ENCODE measurements at regions not wholly inside any gene's neighbourhood (a gene's known extent, or its start where the extent isn't known, plus 50 kb on each side); places are given as distances from the start of the nearest gene placed in this dataset.
"Not testable (repeated sequence)": the region's sequence is repeated elsewhere in the genome, so short reads cannot be mapped to it uniquely, and the experiment has no call there.

DNA sequence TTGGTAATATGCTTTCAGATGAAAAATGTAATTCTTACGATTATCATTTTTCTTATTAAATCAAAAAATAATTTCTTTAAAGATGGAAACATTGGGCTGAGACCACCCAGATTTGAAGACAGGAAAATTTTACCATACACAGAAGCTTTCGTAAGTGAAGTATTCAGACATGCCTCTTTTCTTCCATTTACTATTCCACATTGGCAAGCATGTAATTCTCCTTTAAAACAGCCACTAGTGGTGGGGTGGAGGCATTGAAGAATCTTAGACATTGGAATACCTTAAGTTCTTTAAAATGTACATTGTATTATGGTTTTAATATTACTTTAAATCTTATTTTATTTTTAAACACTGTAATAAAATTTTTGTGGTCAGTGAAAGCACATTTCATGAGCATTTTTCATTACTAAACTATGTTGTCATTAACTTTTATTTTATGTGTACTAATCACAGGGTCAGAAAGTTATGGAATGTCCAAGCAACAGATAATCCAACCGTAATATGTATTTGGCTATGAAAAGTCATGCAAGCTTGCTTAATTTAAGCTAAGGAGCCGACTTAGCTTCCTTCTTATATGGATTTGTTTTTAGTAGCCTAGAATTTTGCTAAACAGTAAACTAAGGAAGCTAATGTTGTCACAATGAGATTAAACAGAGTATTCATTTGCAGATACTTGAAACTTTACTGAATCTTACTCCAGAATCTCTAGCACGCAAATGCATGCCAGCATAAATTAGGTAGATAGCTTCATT lies 97.4 kb upstream of the ALDH1A1 start:
- TF ChIP-seq, protein P1, sequence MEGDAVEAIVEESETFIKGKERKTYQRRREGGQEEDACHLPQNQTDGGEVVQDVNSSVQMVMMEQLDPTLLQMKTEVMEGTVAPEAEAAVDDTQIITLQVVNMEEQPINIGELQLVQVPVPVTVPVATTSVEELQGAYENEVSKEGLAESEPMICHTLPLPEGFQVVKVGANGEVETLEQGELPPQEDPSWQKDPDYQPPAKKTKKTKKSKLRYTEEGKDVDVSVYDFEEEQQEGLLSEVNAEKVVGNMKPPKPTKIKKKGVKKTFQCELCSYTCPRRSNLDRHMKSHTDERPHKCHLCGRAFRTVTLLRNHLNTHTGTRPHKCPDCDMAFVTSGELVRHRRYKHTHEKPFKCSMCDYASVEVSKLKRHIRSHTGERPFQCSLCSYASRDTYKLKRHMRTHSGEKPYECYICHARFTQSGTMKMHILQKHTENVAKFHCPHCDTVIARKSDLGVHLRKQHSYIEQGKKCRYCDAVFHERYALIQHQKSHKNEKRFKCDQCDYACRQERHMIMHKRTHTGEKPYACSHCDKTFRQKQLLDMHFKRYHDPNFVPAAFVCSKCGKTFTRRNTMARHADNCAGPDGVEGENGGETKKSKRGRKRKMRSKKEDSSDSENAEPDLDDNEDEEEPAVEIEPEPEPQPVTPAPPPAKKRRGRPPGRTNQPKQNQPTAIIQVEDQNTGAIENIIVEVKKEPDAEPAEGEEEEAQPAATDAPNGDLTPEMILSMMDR (IDR thresholded peaks at IDR 0.05; ENCODE audit: insufficient read depth, low read length, poor library complexity, severe bottlenecking), result no peak
- Histone ChIP-seq H3K4me3 (ENCODE audit: insufficient read depth, low read length, poor library complexity, severe bottlenecking) (no peak overlapping the region), H4K20me1 (ENCODE audit: low read depth, low read length) (no peaks in the 10 kb centered on the region), H3K27ac (ENCODE audit: low read depth, low read length) (no peak overlapping the region), H3F3A (ENCODE audit: insufficient read depth) (no peaks in the 10 kb centered on the region), H3K9me3 (ENCODE audit: insufficient read depth, low read length) (no peaks in the 10 kb centered on the region), H3K27me3 (ENCODE audit: low read length) (no peaks in the 10 kb centered on the region), H3K9me2 (replicated peaks; ENCODE audit: insufficient read depth, low read length) (no peaks in the 10 kb centered on the region), H3K9ac (ENCODE audit: low read length) (no peak overlapping the region), H3K79me2 (ENCODE audit: insufficient read depth, low read length) (no peaks in the 10 kb centered on the region), H3K4me2 (ENCODE audit: low read depth, low read length, poor library complexity, severe bottlenecking) (no peak overlapping the region), H3K36me3 (ENCODE audit: low read length) (no peaks in the 10 kb centered on the region), H2AFZ (ENCODE audit: low read depth, low read length, severe bottlenecking) (no peak overlapping the region)

DNA sequence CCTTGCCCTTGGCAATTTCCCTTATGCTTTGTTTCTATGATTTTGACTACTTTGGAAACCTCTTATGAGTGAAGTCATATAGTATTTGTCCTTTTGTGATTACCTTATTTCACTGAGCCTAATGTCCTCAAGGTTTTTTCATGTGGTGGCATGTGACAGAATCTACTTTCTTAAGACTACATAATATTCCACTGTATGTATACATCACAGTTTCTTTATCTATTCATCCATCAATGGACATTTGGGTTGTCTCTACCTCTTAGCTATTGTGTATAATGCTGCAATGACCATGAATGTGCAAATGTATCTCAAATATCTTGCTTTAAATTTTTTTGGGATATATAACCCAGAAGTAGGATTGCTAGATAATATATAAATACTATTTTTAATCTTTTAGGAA lies 96.4 kb upstream of the ALDH1A1 start:
- Histone ChIP-seq H3K79me2 (ENCODE audit: insufficient read depth, low read length) (no peaks in the 10 kb centered on the region), H4K20me1 (ENCODE audit: low read depth, low read length) (no peaks in the 10 kb centered on the region), H3K36me3 (ENCODE audit: low read length) (no peaks in the 10 kb centered on the region), H3K4me2 (ENCODE audit: low read depth, low read length, poor library complexity, severe bottlenecking) (no peak overlapping the region), H3K27me3 (ENCODE audit: low read length) (no peaks in the 10 kb centered on the region), H3K27ac (ENCODE audit: low read depth, low read length) (no peak overlapping the region), H3K9ac (ENCODE audit: low read length) (no peak overlapping the region), H2AFZ (ENCODE audit: low read depth, low read length, severe bottlenecking) (no peak overlapping the region), H3K9me3 (ENCODE audit: insufficient read depth, low read length) (no peaks in the 10 kb centered on the region), H3F3A (ENCODE audit: insufficient read depth) (no peaks in the 10 kb centered on the region), H3K9me2 (replicated peaks; ENCODE audit: insufficient read depth, low read length) (no peaks in the 10 kb centered on the region), H3K4me3 (ENCODE audit: insufficient read depth, low read length, poor library complexity, severe bottlenecking) (no peak overlapping the region)
- TF ChIP-seq, protein P1 (IDR thresholded peaks at IDR 0.05; ENCODE audit: insufficient read depth, low read length, poor library complexity, severe bottlenecking), result no peak
- TF ChIP-seq EZH2phosphoT487 (conservative IDR thresholded peaks at IDR 0.05; ENCODE audit: low read length), result no peak

DNA sequence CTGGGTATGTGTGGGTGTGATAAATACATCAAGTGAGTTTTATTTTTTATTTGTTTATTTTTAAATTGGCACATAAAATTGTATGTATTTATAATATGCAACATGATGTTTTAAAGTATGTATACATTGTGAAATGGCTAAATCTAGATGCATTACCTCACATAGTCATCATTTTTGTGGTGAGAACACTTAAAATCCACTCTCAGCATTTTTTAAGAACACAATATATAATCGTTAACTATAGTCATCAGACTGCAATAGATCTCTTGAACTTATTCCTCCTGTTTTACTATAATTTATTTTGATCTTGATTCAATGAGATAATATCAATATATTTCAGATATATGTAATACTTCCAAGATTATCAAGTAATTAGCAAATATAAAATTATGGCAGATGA lies 93.9 kb upstream of the ALDH1A1 start:
- no peaks in the 10 kb centered on the region for H3K9me2 ChIP-seq (replicated peaks; ENCODE audit: insufficient read depth, low read length)
- no peaks in the 10 kb centered on the region for H3K9me3 ChIP-seq (ENCODE audit: insufficient read depth, low read length)
- no peaks in the 10 kb centered on the region for H3F3A ChIP-seq (ENCODE audit: insufficient read depth)
- no peaks in the 10 kb centered on the region for H3K79me2 ChIP-seq (ENCODE audit: insufficient read depth, low read length)
- H3K36me3 ChIP-seq (ENCODE audit: low read length), result no peaks in the 10 kb centered on the region
- no peak overlapping the region for H3K9ac ChIP-seq (ENCODE audit: low read length)
- no peak overlapping the region for H2AFZ ChIP-seq (ENCODE audit: low read depth, low read length, severe bottlenecking)
- no peaks in the 10 kb centered on the region for H3K27me3 ChIP-seq (ENCODE audit: low read length)
- TF ChIP-seq, protein P1 (IDR thresholded peaks at IDR 0.05; ENCODE audit: insufficient read depth, low read length, poor library complexity, severe bottlenecking), result no peak
- no peak for TF ChIP-seq EZH2phosphoT487 (conservative IDR thresholded peaks at IDR 0.05; ENCODE audit: low read length)
- H3K27ac ChIP-seq (ENCODE audit: low read depth, low read length), result no peak overlapping the region
- H3K4me3 ChIP-seq (ENCODE audit: insufficient read depth, low read length, poor library complexity, severe bottlenecking), result no peak overlapping the region
- no peaks in the 10 kb centered on the region for H4K20me1 ChIP-seq (ENCODE audit: low read depth, low read length)
- no peak overlapping the region for H3K4me2 ChIP-seq (ENCODE audit: low read depth, low read length, poor library complexity, severe bottlenecking)

DNA sequence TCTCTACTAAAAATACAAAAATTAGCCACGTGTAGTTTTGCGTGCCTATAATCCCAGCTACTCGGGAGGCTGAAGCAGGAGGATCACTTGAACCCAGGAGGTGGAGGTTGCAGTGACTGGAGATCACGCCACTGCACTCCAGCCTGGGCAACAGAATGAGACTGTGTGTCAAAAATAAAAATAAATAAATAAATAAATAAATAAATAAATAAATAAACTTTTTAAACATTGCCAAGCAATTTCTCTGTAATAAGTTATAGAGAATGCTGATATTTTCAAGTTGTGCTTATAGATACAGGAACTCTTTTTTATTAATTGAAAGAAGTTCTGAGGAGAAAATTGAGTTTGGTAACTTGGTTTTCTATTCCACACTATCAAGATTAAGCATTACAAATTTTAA lies 91.9 kb upstream of the ALDH1A1 start:
- not testable (repeated sequence) for H2AFZ ChIP-seq (ENCODE audit: low read depth, low read length, severe bottlenecking); H3K4me2 ChIP-seq (ENCODE audit: low read depth, low read length, poor library complexity, severe bottlenecking); H3K36me3 ChIP-seq (ENCODE audit: low read length); H3K9me3 ChIP-seq (ENCODE audit: insufficient read depth, low read length); H4K20me1 ChIP-seq (ENCODE audit: low read depth, low read length); H3K9ac ChIP-seq (ENCODE audit: low read length); H3F3A ChIP-seq (ENCODE audit: insufficient read depth); H3K27me3 ChIP-seq (ENCODE audit: low read length); H3K79me2 ChIP-seq (ENCODE audit: insufficient read depth, low read length); H3K9me2 ChIP-seq (replicated peaks; ENCODE audit: insufficient read depth, low read length); H3K4me3 ChIP-seq (ENCODE audit: insufficient read depth, low read length, poor library complexity, severe bottlenecking); H3K27ac ChIP-seq (ENCODE audit: low read depth, low read length)

Data from SU-DHL-6 (cell line).